Loucy (cell line): ENCODE measurements at regions not wholly inside any gene's neighbourhood (a gene's known extent, or its start where the extent isn't known, plus 50 kb on each side); places are given as distances from the start of the nearest gene placed in this dataset.

Source experiments
- EZH2phosphoT487 ChIP-seq: fragments of 200-600 bp; IDR thresholded peaks from 2 replicates; pipeline ENCODE4 v1.6.1; 2018; ENCODE audit warnings: antibody characterized with exemption, mild to moderate bottlenecking, moderate library complexity, borderline replicate concordance
- TF ChIP-seq, protein P1 (sequence below): fragments of 200-600 bp; sonication (generic); conservative IDR thresholded peaks from 2 replicates; pipeline ENCODE4 v1.5.1; 2014; ENCODE audit warnings: mild to moderate bottlenecking, antibody characterized with exemption, low read length

DNA sequence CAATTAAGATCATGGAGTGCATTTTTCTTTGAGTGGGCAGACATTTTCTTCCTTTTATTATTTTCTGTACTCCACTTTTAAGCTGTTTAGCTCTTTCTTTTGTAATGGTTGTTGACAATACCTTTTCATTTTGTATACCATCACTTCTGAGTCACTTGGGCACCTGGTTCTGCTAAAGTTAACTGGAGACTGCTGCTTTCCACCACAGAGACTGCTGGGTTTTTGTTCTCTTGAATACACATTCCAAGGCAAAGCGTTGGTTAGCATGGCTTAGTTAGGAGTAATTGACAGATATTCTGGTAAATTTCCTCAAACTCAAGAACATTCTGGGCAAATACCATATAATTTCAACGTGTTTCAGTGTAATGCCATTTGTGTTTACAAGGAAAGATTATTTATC, 541.9 kb upstream of the CELF2 start:
- TF ChIP-seq, protein P1, sequence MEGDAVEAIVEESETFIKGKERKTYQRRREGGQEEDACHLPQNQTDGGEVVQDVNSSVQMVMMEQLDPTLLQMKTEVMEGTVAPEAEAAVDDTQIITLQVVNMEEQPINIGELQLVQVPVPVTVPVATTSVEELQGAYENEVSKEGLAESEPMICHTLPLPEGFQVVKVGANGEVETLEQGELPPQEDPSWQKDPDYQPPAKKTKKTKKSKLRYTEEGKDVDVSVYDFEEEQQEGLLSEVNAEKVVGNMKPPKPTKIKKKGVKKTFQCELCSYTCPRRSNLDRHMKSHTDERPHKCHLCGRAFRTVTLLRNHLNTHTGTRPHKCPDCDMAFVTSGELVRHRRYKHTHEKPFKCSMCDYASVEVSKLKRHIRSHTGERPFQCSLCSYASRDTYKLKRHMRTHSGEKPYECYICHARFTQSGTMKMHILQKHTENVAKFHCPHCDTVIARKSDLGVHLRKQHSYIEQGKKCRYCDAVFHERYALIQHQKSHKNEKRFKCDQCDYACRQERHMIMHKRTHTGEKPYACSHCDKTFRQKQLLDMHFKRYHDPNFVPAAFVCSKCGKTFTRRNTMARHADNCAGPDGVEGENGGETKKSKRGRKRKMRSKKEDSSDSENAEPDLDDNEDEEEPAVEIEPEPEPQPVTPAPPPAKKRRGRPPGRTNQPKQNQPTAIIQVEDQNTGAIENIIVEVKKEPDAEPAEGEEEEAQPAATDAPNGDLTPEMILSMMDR: no peak
- TF ChIP-seq EZH2phosphoT487: no peak
